OCI-LY7 (cell line): ENCODE measurements at regions not wholly inside any gene's neighbourhood (a gene's known extent, or its start where the extent isn't known, plus 50 kb on each side); places are given as distances from the start of the nearest gene placed in this dataset.

ENCODE experiments used
- EZH2phosphoT487 ChIP-seq: fragments of 200-600 bp; sonication (generic); IDR thresholded peaks from 2 replicates; pipeline ENCODE4 v1.6.1; 2018; ENCODE audit warnings: low read depth, borderline replicate concordance, mild to moderate bottlenecking, mixed run types, antibody characterized with exemption, low read length, moderate library complexity, mixed read lengths
- TF ChIP-seq, protein P1 (sequence below): fragments of 200-600 bp; sonication (generic); conservative IDR thresholded peaks from 2 replicates; pipeline ENCODE4 v1.5.1; 2014; ENCODE audit warnings: mild to moderate bottlenecking, antibody characterized with exemption, low read length, moderate library complexity, mixed read lengths

DNA sequence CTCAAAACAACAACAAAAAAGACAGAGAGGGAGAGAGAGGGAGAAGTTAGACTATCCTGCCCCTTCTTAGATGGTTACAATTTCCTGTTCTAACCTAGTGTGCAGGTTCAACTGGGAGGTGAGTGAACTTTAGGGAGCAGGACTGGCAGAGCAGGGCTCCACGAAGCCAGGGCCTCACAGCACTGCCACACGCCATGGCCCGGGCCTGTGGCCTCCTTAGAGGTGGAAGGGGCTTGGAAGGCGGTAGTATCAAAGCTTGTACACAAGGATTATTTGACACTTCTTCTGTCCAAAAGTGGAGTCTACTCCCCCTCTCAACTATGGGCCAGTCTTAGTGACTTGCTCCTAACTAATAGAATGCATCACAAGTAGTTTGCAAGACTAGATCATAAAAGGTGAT lies 62.9 kb upstream of the TMEM72 start:
- TF ChIP-seq EZH2phosphoT487 = no peak
- TF ChIP-seq, protein P1, sequence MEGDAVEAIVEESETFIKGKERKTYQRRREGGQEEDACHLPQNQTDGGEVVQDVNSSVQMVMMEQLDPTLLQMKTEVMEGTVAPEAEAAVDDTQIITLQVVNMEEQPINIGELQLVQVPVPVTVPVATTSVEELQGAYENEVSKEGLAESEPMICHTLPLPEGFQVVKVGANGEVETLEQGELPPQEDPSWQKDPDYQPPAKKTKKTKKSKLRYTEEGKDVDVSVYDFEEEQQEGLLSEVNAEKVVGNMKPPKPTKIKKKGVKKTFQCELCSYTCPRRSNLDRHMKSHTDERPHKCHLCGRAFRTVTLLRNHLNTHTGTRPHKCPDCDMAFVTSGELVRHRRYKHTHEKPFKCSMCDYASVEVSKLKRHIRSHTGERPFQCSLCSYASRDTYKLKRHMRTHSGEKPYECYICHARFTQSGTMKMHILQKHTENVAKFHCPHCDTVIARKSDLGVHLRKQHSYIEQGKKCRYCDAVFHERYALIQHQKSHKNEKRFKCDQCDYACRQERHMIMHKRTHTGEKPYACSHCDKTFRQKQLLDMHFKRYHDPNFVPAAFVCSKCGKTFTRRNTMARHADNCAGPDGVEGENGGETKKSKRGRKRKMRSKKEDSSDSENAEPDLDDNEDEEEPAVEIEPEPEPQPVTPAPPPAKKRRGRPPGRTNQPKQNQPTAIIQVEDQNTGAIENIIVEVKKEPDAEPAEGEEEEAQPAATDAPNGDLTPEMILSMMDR = no peak
